ENCODE measurements at regions not wholly inside any gene's neighbourhood (a gene's known extent, or its start where the extent isn't known, plus 50 kb on each side); places are given as distances from the start of the nearest gene placed in this dataset.

GRCh38 chr14:53384536-53384935 is 231.4 kb upstream of the DDHD1 start:
- TF ChIP-seq CTCF (IDR thresholded peaks at IDR 0.05) (no peak), EP300 (IDR thresholded peaks at IDR 0.05) (no peak), POLR2A (IDR thresholded peaks at IDR 0.05) (no peak)

Measured in ovary (tissue), 3 donors.